Pulmonary artery endothelial cell (primary cell): ENCODE measurements at regions not wholly inside any gene's neighbourhood (a gene's known extent, or its start where the extent isn't known, plus 50 kb on each side); places are given as distances from the start of the nearest gene placed in this dataset.
"Not testable (repeated sequence)": the region's sequence is repeated elsewhere in the genome, so short reads cannot be mapped to it uniquely, and the experiment has no call there.

Experiments used
- DNase-seq: peaks from one replicate; pipeline ENCODE4 v3.0.0-alpha.2; 2011; ENCODE audit warnings: low read depth, low spot score

DNA sequence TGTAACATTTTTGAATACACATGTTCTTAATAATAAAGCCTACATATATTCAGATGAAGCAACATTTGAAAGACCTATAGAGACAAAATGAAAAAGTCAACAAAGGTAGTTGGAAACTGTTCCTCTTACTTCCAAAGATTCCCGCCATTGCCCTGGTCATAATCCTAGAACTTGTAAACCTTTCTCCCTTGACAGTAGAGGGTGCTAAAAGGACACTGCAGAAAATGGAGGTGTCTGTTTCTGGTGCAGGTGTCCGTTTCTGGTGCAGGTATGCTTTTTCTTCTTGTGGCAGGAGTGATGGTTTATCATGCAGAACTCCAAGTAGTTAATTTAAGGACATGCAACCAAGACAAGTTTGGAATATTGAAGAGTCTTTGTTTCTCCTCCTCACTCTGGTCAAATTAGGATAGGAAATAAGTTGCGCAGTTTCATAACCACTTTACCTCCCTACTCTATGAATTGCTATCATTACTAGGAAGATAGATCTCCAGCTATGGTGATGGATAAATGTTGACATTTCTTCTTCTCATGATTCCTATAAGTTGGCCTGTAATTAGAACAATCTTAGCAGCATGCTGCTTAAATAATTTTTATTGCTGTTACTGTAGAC, 56.0 kb upstream of the FAM174A start:
- DNase-seq: no peak

DNA sequence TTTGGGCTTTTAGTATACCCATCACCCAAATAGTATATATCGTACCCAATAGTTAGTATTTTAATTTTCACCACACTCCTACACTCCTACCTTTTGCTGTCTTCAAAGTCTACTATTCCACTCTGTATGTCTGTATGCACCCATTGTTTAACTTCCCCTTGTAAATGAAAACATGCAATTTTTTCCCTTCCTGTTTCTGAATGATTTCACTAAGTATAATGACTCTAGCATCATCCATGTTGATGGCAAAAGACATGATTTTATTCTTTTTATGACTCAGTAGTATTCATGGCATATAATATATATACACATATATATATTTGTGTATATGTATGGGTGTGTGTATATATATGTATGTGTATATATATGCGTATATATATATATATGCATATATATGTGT, 63.1 kb upstream of the FAM174A start:
- no peak for DNase-seq

DNA sequence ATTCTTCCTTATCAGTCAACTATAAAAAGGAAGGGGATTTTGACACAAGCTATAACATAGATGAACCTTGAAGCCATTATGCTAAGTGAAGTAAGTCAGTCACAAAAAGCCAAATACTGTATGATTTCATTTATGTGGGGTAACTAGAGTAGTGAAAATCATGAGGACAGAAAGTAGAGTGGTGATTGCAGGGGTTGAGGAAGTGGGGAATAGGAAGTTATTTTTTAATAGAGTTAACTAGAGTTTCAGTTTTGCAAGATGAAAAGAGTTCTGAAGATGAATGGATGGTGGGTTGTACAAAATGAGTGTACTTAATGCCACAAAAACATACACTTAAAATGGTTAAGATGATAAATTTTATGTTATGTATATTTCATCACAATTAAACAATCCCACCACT, 65.4 kb upstream of the FAM174A start:
- DNase-seq: no peak

DNA sequence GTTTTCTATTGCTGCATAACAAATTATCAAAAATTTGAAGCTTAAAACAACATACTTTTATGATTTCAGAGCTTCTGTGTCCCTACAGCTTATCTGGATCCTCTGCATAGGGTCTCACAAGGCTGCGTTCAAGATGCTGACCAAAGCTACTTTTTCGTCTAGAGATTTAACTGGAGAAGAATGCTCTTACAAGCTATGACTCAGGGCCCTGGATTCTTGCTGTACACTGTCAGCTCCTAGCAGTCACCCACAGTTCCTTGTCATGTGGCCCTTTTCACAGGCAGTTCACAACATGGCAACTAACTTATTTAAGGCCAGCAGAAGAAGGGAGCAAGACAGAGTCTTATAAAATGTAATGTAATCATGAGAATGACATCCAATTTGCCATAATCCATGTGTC, 70.8 kb upstream of the FAM174A start:
- DNase-seq: no peak

DNA sequence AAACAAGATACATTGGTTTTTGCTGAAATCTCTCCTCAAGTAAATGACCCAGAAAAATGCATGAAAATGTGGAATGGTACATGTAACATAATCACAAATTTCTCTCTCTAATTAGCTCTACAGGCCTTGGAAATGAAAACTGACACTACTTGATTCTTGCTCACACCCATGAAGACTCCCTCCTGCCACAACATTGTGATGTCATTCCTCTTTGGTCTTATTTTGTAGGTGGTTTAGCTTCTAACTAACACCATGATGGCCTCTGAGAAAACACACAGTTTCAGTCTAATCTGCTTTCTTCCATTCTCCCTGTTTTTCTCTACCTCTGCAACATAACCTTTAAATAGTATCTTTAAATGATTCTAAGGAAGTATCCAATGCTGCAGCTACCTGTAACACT, 78.6 kb upstream of the FAM174A start:
- DNase-seq: no peak

DNA sequence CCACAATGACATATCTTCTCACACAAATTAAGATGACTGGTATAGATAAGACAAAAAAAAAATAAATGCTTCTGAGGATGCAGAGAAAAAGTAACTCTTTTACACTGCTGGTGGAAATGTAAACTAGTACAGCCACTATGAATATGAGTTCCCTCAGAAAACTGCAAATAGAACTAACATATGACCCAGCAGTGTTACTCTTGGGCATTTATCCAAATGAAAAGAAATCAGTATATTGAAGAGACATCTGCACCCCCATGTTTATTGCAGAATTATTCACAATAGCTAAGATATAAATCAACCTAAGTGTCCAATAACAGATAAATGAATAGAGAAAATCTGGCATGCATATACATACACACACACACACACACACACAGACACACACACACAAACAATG, 83.0 kb upstream of the FAM174A start:
- DNase-seq: no peak

DNA sequence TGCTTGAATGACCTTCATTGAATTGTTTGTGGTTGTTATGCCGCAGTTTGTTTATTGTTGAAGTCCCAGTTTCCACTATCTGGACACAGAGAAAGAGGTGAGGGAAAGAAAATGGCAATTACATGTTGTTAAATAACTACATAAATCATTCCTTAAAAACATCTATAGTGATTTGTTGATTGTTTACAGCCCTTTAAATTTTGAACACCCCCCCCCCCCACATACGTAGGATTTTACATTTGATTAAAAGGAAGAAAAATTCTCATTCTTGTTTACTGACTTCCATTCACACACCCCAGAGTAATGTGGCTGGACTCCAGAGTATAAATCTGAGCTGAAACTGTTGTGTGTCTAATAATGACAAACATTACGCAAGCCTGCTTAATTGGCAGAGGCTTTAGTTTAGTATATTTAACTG, 87.1 kb upstream of the FAM174A start:
- no peak for DNase-seq

DNA sequence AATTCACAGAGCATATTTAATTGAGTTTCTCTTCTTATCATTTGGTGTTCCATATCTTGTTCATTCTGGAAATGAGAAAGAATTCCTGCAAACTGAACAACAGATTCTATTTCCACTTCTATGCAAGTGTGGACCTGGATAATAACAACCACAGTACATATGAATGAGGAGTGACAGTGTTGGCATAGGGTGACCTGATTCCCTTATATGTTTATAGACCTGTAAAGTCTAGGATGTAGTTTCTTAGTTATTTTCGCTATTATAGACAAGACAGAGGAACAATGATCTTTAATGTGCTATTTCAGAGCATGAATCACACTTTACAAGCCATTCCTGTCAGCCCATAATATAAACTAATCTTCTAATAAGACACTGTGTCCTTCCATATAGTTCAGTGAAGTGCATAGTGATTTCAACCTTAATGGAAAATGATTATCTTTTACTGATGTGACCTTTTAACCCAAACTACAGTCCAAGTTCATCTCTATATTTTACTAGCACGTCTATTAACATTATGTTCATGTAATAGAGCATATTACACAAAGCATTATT, 88.2 kb upstream of the FAM174A start:
- no peak for DNase-seq

DNA sequence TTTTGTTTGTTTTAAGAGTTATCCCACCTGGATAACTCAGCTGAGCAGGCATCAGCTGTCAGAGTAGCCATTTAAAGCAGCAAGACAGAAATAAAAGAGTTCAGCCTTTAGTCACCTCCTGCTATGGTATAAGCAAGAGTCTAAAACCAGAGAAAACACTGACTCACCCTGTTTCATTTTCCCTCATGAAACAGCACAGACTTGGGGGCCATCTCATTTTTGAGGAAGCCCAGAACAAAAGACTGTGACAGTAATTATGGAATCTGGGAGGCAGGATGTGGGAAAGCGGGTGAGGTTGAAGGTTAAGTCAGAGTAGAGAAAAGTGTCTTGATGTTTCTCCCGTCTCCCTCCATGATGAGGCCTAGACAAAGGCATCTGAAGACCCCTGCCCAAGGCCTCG, 90.2 kb upstream of the FAM174A start:
- no peak for DNase-seq

DNA sequence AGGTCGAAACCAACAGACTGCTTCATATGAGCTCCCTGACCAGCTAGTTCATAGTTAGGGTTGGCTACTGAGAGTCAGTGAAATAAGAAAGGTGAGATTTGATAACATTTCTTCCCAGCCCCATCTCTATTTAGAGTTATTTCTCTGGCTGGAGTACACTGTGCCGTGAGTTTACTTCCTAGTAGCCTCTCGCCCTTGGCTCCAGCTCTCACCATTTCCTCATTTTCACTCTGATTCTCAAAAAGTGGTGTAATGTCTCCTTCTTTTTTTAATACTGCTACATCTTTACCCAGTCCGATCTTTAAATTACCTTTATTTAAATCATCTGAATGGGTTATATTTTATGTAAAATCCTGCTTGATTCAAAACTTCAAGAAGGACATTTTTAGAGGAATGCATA, 100.4 kb upstream of the FAM174A start:
- DNase-seq: no peak

DNA sequence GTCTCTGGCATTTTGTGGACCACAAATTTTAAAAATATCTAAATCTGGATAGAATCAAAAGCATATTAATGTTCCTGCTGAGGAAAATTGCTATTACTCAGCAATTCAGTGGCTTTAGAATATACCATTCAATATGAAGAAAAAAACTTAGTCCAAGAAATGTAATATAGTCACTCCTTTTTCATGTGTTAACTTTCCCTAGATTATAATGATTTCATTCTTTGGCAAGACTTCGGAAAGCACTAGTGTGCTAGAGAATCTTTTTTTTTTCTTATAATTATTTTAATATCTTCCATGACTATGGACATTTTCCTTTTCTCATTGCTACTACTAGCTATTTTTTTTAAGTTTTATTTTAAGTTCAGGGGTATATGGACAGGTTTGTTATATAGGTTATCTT, 102.4 kb upstream of the FAM174A start:
- no peak for DNase-seq

DNA sequence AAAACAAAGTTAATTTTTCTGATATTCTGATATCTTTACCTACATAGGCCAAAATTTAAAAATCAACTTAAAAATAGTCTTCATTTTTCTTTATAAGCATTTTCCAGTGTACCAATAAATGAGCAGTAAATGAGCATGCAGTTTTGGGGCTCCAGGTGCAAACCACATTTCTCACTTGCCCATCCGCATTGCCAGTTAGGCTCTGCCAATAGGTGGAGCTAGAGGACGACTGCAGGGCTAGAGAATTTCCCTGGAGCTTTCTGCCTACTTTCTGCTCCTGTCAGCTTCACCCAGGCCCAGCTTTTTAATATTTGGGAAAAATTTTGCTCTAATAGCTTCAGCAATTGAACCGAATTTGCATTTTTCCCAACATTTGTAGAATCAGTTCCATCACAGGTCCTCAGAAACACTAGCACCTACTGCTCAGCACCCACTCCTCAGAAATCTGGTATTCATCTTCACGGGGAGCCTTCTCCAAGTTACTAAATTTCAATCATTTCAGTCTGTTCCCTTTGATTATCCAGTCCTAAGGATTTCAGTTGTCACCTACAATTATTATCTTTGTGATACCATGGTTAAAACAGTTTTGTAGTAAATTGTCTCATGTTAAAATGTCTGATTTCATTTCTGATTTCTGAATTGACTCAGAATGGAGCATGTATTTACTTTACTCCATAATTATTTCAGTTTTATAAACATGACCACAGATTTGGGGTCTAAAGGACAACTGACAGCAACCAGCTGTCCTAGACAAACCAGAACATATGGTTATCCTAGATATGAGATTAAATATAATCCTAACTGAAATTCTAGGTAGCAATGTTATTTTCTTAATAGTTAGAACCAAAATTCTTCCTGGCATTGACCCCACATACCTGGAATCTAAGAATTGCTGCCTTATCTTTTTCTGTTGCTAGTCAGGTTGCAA, 104.6 kb upstream of the FAM174A start:
- DNase-seq: no peak

DNA sequence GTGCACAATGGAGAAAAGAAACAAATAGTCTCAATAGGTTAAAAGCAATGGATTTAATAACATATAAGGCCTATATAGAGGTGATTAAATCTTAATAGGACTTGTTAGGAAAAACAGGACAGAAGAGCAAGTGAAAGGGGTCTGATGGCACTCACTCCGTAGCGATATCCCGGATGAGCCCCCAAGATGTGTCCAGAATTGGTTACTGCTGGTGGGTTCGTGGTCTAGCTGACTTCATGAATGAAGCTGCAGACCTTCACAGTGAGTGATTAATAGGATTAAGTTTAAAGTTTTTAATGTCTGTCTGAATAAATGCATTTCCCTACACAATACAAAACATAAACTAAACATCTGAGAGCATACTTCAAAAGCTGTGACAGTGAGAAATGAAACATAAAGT, 110.4 kb upstream of the FAM174A start:
- DNase-seq: no peak

DNA sequence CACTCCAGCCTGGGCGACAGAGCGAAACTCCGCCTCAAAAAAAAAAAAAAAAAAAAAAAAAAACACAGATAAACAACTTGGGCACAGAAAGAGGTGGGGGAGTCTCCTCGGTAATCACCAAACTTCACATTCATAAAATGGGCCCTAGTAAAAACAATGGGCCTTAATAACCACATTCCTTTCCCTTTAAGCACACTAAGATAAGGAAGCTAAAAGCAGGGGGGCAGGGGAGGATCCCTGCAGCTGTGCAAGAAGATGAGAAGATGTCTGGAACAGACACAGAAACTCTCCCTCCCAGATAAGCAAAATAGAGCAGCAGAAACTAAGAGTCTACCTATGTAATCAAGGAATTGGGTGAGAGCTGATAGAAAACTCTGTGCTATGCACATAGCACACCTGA, 111.2 kb upstream of the FAM174A start:
- no peak for DNase-seq

DNA sequence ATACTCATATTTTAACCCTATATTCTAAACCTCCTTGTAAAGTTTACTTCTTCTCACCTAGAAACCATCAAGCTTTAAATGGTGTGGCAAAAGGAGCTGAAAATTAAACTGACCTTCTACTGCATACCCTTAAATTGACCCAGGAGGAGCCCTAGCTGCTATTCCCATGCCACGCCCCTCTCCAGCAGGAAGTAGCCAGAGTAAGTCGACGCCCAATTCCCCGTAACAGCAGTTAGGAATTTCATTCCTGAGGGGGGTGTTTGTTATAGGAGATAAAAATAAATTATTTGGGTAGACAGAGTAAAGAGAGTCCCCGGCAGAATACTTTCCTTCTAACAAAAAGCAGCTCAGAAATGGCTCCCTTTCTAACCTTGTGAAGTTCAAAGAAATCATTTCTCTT, 111.8 kb upstream of the FAM174A start:
- no peak for DNase-seq

DNA sequence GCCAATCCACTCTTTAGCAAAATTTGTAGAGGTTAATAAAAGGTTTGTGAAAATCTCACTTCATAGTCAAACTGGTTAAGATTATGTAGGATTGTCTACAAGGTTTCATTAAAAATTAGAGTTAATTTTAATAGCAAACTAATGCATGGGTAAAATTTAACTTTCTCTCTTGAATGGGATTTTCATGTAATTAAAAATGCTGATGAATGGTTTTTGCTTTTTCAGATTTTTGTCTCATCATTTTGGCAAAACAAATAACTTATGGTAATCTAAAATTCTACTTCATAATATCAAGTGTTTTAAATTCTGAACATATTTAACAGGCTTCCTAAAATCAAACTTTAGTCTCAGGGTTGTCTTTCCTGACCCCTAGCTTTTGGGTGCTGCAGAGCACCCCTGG, 113.8 kb upstream of the FAM174A start:
- no peak for DNase-seq

DNA sequence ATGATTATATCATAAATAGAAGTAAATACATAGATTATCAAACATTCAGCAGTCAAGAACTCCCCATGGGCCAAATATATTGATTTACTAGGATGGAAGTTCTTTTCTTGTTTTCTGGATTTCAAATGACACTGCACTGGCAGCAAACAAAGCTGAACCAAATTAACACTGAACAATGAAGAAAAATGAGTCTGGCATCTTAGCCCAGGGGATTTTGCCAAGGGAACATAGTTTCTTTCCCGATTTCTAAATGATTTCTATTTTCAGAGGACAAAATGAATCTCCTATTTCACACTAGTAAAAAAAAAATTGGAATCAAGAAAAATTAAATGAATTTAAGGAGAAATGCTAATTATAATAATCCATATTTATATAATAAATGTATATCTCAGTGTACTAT, 116.9 kb upstream of the FAM174A start:
- DNase-seq: no peak

DNA sequence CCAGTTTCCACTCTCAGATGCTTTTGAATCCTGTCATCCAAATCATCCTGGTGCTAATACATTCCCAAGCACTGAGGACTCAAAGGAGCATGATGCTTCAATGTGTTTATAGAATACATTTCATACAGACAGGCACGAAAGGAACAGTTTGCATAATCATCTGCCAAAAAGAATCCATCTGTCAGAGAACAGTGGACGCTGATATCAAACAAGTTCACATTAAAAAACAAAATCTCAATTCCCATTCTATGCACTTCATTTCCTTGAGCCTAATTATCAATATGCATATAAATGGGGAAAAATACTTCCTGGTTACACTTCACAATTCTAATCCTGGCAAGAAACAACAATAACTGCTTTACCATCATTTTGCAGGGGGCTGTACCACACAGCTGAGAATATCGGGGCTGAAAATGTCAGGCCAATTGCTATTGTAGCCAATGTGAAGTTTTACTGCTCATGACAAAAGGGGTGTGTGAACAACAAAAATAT, 125.5 kb upstream of the FAM174A start:
- DNase-seq: no peak

DNA sequence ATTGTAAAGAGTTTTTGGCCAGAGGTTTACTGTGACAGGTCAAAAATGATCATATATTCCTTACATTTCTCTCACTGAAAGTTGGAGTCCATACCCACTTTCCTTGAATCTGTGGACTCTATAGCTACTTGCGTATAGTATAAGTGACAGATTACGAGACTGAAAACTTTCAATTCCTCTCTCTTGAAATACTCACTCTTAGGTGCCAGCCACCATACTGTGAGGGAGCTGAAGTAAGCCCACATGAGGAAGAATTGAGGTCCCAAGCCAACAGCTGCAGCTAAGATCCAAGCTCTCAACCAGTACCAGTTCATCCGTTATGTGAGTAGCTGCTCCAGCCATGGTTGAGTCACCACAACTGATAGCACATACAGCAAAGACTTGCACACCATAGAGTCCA, 128.1 kb upstream of the FAM174A start:
- no peak for DNase-seq

DNA sequence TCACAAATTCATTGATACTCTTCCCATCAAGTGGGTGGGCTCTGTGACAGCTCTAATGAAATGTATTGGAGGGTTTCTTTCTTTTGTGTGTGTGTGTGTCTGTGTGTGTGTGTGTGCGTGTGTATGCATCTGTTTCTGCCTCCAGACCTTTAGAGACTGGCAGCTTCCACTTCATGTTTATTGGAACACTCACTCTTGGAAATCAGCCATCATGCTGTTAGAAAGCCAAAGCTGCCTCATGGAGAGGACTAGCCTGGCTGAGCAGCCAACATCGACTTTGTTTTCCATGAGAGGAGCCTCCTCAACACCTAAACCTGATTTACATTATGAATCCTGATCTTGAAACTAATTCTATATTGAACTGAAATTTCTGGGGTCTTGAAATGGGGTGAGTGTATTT, 128.5 kb upstream of the FAM174A start:
- no peak for DNase-seq

DNA sequence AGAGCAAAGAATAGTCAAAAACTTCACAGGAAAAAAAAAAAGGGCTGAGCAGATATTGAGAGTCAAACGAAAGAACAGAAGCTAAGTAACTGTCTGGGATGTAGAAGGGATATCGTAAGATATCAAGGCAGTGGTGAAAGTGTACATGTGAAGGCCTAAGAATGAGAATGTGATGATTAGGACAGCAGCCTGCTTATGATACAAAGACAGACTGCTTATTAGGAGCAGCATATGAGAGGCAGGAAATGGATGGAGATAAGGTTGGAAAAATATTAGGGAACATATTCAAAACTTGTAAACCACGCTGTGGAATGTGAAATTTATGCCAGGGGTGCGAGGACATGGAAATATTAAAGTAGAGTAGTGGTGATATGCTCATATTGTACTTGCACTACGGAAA, 133.1 kb upstream of the FAM174A start:
- DNase-seq: no peak

DNA sequence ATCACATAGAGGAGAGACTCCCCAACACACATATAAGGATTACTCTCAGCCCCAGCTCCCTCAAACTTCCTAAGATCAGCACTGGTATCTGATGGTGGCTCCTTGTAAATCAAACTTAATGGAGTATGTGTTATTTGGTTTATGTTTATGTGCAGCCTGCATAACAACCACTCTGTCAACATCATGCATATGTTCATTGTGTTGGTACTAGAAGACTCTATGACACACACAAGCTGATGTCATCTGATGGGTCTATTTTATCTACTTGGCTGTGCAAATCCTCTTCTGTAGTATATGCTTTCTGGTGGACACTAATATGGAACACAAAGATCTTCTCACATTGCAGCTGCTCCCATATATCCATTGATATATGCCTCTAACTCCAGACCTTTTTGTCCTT, 134.0 kb upstream of the FAM174A start:
- DNase-seq: no peak

DNA sequence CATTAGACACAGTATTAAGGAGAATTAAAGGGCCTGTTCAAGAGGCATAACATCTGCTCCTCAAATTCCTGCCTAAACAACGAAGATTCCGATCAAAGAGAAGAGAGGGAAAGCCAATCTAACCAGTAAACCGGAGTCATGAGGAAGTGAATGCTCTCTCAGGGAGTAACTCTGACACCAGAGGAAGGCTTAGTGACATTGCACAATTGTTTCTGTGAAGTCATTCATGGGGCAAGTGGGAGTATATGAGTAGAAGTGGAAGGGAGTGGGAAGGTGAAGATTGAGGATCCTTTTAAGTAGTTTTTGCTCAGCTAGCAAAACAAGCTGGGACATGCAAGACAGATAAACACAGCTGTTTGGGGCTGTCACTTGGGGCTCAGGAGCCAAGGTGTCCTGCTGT, 136.4 kb upstream of the FAM174A start:
- DNase-seq: not testable (repeated sequence)
